B cell (primary cell): ENCODE measurements at regions not wholly inside any gene's neighbourhood (a gene's known extent, or its start where the extent isn't known, plus 50 kb on each side); places are given as distances from the start of the nearest gene placed in this dataset.

Source experiments
- EZH2 ChIP-seq: IDR thresholded peaks from 2 replicates; pipeline ENCODE4 v1.6.1; 2012; ENCODE audit warnings: borderline replicate concordance, low read depth, mild to moderate bottlenecking, moderate library complexity, low read length; ENCODE audit not compliant: insufficient read depth, poor library complexity, severe bottlenecking
- TF ChIP-seq, protein P1 (sequence below): fragments of 200-600 bp; IDR thresholded peaks from one replicate; pipeline ENCODE4 v1.8.0; 2022; ENCODE audit warnings: antibody characterized with exemption, mild to moderate bottlenecking

DNA sequence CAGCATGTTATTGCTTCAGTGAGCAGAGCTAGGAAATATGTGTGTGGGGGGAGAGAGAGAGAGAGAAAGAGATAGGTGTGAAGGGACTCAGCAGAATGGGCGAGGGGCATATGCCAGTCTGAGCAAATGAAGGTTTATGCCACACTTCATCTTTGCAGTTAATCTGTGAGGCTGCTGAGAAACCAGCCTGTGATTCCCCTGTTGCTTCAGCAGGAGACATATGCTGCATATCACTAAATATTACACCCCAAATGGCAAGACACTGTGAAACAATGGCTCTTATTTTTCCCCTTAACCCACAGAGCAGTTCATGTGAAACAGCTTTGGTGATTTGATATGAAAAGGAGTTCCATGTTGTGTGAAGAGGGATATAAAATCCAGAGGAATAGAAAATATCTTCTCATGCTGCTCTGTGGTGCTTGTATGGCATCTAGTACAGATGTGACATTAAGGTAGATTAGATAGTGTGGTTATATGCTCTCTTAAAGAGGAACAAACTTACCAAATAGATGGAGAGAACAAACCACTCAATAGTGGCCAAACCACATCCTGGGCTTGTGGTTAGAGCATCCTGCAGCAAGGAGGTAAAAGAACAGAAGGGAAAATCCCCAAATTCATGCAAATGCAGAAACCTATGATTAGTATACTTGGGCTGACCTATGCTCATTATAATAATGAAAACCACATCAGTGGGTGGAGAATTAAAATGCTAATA is 864.2 kb downstream of the FAM181B start:
- TF ChIP-seq, protein P1, sequence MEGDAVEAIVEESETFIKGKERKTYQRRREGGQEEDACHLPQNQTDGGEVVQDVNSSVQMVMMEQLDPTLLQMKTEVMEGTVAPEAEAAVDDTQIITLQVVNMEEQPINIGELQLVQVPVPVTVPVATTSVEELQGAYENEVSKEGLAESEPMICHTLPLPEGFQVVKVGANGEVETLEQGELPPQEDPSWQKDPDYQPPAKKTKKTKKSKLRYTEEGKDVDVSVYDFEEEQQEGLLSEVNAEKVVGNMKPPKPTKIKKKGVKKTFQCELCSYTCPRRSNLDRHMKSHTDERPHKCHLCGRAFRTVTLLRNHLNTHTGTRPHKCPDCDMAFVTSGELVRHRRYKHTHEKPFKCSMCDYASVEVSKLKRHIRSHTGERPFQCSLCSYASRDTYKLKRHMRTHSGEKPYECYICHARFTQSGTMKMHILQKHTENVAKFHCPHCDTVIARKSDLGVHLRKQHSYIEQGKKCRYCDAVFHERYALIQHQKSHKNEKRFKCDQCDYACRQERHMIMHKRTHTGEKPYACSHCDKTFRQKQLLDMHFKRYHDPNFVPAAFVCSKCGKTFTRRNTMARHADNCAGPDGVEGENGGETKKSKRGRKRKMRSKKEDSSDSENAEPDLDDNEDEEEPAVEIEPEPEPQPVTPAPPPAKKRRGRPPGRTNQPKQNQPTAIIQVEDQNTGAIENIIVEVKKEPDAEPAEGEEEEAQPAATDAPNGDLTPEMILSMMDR, result no peak
- no peak for TF ChIP-seq EZH2
